ENCODE measurements at regions not wholly inside any gene's neighbourhood (a gene's known extent, or its start where the extent isn't known, plus 50 kb on each side); places are given as distances from the start of the nearest gene placed in this dataset.

DNA sequence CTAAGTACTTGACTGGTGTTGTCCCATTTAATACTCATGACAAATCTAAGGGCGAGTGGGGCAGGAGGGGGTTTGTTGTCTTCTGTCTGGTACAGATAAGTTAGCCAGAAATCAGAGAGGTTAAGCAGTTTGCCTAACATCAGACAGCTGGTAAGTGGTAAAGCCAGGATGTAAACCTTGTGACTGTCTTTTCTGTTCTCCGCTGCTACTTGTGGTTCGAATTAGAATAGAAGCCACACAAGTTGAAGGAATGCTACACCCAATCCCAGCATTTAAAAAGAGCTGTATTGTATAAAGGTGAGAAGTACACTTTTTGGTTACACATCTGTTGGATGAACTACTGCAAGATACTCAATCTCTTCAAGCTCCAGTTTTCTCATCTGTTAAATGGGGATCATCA, 474.7 kb upstream of the SUCLG2 start (continued):
- TF ChIP-seq, protein P1, sequence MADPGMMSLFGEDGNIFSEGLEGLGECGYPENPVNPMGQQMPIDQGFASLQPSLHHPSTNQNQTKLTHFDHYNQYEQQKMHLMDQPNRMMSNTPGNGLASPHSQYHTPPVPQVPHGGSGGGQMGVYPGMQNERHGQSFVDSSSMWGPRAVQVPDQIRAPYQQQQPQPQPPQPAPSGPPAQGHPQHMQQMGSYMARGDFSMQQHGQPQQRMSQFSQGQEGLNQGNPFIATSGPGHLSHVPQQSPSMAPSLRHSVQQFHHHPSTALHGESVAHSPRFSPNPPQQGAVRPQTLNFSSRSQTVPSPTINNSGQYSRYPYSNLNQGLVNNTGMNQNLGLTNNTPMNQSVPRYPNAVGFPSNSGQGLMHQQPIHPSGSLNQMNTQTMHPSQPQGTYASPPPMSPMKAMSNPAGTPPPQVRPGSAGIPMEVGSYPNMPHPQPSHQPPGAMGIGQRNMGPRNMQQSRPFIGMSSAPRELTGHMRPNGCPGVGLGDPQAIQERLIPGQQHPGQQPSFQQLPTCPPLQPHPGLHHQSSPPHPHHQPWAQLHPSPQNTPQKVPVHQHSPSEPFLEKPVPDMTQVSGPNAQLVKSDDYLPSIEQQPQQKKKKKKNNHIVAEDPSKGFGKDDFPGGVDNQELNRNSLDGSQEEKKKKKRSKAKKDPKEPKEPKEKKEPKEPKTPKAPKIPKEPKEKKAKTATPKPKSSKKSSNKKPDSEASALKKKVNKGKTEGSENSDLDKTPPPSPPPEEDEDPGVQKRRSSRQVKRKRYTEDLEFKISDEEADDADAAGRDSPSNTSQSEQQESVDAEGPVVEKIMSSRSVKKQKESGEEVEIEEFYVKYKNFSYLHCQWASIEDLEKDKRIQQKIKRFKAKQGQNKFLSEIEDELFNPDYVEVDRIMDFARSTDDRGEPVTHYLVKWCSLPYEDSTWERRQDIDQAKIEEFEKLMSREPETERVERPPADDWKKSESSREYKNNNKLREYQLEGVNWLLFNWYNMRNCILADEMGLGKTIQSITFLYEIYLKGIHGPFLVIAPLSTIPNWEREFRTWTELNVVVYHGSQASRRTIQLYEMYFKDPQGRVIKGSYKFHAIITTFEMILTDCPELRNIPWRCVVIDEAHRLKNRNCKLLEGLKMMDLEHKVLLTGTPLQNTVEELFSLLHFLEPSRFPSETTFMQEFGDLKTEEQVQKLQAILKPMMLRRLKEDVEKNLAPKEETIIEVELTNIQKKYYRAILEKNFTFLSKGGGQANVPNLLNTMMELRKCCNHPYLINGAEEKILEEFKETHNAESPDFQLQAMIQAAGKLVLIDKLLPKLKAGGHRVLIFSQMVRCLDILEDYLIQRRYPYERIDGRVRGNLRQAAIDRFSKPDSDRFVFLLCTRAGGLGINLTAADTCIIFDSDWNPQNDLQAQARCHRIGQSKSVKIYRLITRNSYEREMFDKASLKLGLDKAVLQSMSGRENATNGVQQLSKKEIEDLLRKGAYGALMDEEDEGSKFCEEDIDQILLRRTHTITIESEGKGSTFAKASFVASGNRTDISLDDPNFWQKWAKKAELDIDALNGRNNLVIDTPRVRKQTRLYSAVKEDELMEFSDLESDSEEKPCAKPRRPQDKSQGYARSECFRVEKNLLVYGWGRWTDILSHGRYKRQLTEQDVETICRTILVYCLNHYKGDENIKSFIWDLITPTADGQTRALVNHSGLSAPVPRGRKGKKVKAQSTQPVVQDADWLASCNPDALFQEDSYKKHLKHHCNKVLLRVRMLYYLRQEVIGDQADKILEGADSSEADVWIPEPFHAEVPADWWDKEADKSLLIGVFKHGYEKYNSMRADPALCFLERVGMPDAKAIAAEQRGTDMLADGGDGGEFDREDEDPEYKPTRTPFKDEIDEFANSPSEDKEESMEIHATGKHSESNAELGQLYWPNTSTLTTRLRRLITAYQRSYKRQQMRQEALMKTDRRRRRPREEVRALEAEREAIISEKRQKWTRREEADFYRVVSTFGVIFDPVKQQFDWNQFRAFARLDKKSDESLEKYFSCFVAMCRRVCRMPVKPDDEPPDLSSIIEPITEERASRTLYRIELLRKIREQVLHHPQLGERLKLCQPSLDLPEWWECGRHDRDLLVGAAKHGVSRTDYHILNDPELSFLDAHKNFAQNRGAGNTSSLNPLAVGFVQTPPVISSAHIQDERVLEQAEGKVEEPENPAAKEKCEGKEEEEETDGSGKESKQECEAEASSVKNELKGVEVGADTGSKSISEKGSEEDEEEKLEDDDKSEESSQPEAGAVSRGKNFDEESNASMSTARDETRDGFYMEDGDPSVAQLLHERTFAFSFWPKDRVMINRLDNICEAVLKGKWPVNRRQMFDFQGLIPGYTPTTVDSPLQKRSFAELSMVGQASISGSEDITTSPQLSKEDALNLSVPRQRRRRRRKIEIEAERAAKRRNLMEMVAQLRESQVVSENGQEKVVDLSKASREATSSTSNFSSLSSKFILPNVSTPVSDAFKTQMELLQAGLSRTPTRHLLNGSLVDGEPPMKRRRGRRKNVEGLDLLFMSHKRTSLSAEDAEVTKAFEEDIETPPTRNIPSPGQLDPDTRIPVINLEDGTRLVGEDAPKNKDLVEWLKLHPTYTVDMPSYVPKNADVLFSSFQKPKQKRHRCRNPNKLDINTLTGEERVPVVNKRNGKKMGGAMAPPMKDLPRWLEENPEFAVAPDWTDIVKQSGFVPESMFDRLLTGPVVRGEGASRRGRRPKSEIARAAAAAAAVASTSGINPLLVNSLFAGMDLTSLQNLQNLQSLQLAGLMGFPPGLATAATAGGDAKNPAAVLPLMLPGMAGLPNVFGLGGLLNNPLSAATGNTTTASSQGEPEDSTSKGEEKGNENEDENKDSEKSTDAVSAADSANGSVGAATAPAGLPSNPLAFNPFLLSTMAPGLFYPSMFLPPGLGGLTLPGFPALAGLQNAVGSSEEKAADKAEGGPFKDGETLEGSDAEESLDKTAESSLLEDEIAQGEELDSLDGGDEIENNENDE (IDR thresholded peaks at IDR 0.05; ENCODE audit: insufficient replicate concordance, low read length): no peak
- no peak for TF ChIP-seq RAD21 (IDR thresholded peaks at IDR 0.05 in 1 of 2, conservative IDR thresholded peaks at IDR 0.05 in 1 of 2; ENCODE audit: low read depth in 2 of 2, low read length in 2 of 2)
- TF ChIP-seq, protein P2, sequence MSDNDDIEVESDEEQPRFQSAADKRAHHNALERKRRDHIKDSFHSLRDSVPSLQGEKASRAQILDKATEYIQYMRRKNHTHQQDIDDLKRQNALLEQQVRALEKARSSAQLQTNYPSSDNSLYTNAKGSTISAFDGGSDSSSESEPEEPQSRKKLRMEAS (IDR thresholded peaks at IDR 0.05): no peak
- no peak for TF ChIP-seq RBBP5 (IDR thresholded peaks at IDR 0.05; ENCODE audit: borderline replicate concordance, low read depth, low read length)
- no peak for TF ChIP-seq SP4 (IDR thresholded peaks at IDR 0.05; ENCODE audit: low read length)
- TF ChIP-seq, protein P3, sequence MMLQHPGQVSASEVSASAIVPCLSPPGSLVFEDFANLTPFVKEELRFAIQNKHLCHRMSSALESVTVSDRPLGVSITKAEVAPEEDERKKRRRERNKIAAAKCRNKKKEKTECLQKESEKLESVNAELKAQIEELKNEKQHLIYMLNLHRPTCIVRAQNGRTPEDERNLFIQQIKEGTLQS (IDR thresholded peaks at IDR 0.05; ENCODE audit: insufficient read depth, low read depth, low read length): no peak
- TF ChIP-seq CBX5 (IDR thresholded peaks at IDR 0.05; ENCODE audit: low read depth, low read length): no peak
- no peak for TF ChIP-seq KDM5A (IDR thresholded peaks at IDR 0.05; ENCODE audit: low read length)
- TF ChIP-seq EGR1 (IDR thresholded peaks at IDR 0.05; ENCODE audit: borderline replicate concordance, low read depth, low read length): no peak
